K562 (cell line): ENCODE measurements at regions not wholly inside any gene's neighbourhood (a gene's known extent, or its start where the extent isn't known, plus 50 kb on each side); places are given as distances from the start of the nearest gene placed in this dataset.

Experiments
- ATAC-seq: fragments of 200-7000 bp; cut with Tn5 transposase; 3 replicates; pipeline ENCODE4 v1.9.1; 2020; ENCODE audit warnings: moderate library complexity
- BruUV-seq: library from RNA; stranded (reverse); fragments of 400-500 nt; replicated peaks from 2 replicates; lab custom pipeline; 2021; lab: Mats Ljungman, UMichigan
- CTCF ChIA-PET: fragments of 300-600 bp; formaldehyde crosslinking; extraction: SDS; loops from one replicate; lab custom pipeline; 2021; ENCODE audit warnings: low intra/inter-chr PET ratio; lab: Yijun Ruan, JAX
- POLR2A ChIA-PET: fragments of 300-600, 350-650 bp; sonication (Branson Sonifier 250); formaldehyde crosslinking; extraction: SDS; loops from one replicate; lab custom pipeline; 2021; ENCODE audit warnings: antibody characterized with exemption, inconsistent platforms; lab: Yijun Ruan, JAX
- DNase-seq, 4 experiments: peaks; one replicate each; pipeline versions ENCODE4 v3.0.0 to v3.0.0-alpha.2; 2011 to 2018; ENCODE audit warnings: low spot score in 3 of 4, mixed read lengths in 3 of 4; ENCODE audit errors: extremely low read depth in 1 of 4
- FAIRE-seq: peaks from 2 replicates; lab custom pipeline; 2011; peaks lifted over from hg19 to GRCh38; lab: Jason Lieb, UNC
- H2AFZ ChIP-seq: 2 replicates; pipeline ENCODE4 v1.6.0; 2011; ENCODE audit warnings: low read depth, low read length, control low read depth, inconsistent platforms
- H3K27ac ChIP-seq: fragments of 200-600 bp; 3 replicates; pipeline ENCODE4 v1.8.0; 2011; ENCODE audit warnings: low read depth, mild to moderate bottlenecking, control low read depth, inconsistent platforms, low read length, moderate library complexity, mixed read lengths; ENCODE audit errors: extremely low read depth
- H3K27me3 ChIP-seq, 2 experiments: fragments of 300-600 bp in 1 of 2; 2 replicates in 1 of 2; 3 replicates in 1 of 2; pipeline versions ENCODE4 v1.6.0 to v1.8.0; 2011; ENCODE audit warnings: inconsistent platforms in 2 of 2, low read length in 2 of 2, mild to moderate bottlenecking in 1 of 2, mixed read lengths in 1 of 2, moderate library complexity in 1 of 2; ENCODE audit not compliant: control insufficient read depth in 2 of 2, insufficient read depth in 2 of 2
- H3K36me3 ChIP-seq: fragments of 300-600 bp; 3 replicates; pipeline ENCODE4 v1.8.0; 2011; ENCODE audit warnings: mild to moderate bottlenecking, low read length, inconsistent platforms; ENCODE audit not compliant: control insufficient read depth, insufficient read depth
- H3K4me1 ChIP-seq, 2 experiments: fragments of 200-600 bp in 1 of 2; replicated peaks in 1 of 2; 2 replicates in 1 of 2; 3 replicates in 1 of 2; pipeline versions ENCODE4 v1.5.1 to v1.8.0; 2011; ENCODE audit warnings: inconsistent platforms in 2 of 2, low read length in 2 of 2, mild to moderate bottlenecking in 1 of 2, mixed read lengths in 1 of 2, moderate library complexity in 1 of 2; ENCODE audit not compliant: control insufficient read depth in 2 of 2, insufficient read depth in 2 of 2
- H3K4me2 ChIP-seq: 2 replicates; pipeline ENCODE4 v1.6.1; 2011; ENCODE audit warnings: low read length, control low read depth, inconsistent platforms, mixed read lengths; ENCODE audit not compliant: insufficient read depth
- H3K4me3 ChIP-seq: fragments of 200-600 bp; sonication (generic), shearing (Covaris generic); 2 replicates; pipeline ENCODE4 v1.5.1; 2016; ENCODE audit warnings: control low read depth, inconsistent platforms
- H3K79me2 ChIP-seq: fragments of 200-600 bp; 3 replicates; pipeline ENCODE4 v1.8.0; 2011; ENCODE audit warnings: low read length, inconsistent platforms; ENCODE audit not compliant: control insufficient read depth, insufficient read depth
- H3K9ac ChIP-seq, 2 experiments: 2 replicates each; pipeline versions ENCODE4 v1.6.0 to v1.6.1; 2011; ENCODE audit warnings: low read depth in 2 of 2, low read length in 2 of 2, control low read depth in 1 of 2, inconsistent platforms in 1 of 2, mild to moderate bottlenecking in 1 of 2, mixed read lengths in 1 of 2; ENCODE audit not compliant: insufficient read depth in 1 of 2
- H3K9me1 ChIP-seq: one replicate; pipeline ENCODE4 v1.6.0; 2011; ENCODE audit warnings: inconsistent platforms, mild to moderate bottlenecking, low read length, moderate library complexity; ENCODE audit not compliant: control insufficient read depth, insufficient read depth
- H3K9me3 ChIP-seq: replicated peaks from 2 replicates; pipeline ENCODE4 v1.5.1; 2011; ENCODE audit warnings: low read depth, low read length, inconsistent platforms; ENCODE audit not compliant: control insufficient read depth, insufficient read depth
- H4K20me1 ChIP-seq: replicated peaks from 2 replicates; pipeline ENCODE4 v1.6.1; 2011; ENCODE audit warnings: low read length, inconsistent platforms, mixed read lengths; ENCODE audit not compliant: control insufficient read depth, insufficient read depth
- BDP1 ChIP-seq: IDR thresholded peaks from 3 replicates; pipeline ENCODE4 v1.6.1; 2011; ENCODE audit not compliant: insufficient read length, insufficient read depth
- CC2D1A ChIP-seq: fragments of 450-650 bp; IDR thresholded peaks from 2 replicates; pipeline ENCODE4 v1.6.1; 2017; ENCODE audit warnings: mild to moderate bottlenecking
- NFE2L1 ChIP-seq: fragments of 450-650 bp; IDR thresholded peaks from 2 replicates; pipeline ENCODE4 v1.6.1; 2016; ENCODE audit warnings: missing genetic modification characterization, low read depth, mild to moderate bottlenecking, missing compliant biosample characterization, moderate library complexity, borderline replicate concordance
- NFIX ChIP-seq: fragments of 250-450 bp; sonication (Bioruptor Pico); IDR thresholded peaks from 2 replicates; pipeline ENCODE4 v1.4.0; 2020; ENCODE audit warnings: low read depth, mild to moderate bottlenecking, moderate library complexity
- PATZ1 ChIP-seq: fragments of 250-450 bp; sonication (Bioruptor Pico); IDR thresholded peaks from 2 replicates; pipeline ENCODE4 v1.5.0; 2020; ENCODE audit warnings: mild to moderate bottlenecking, borderline replicate concordance
- POLR3A ChIP-seq: IDR thresholded peaks from 2 replicates; pipeline ENCODE4 v1.6.1; 2011; ENCODE audit warnings: borderline replicate concordance, mild to moderate bottlenecking, moderate library complexity; ENCODE audit not compliant: insufficient read length, insufficient read depth; ENCODE audit errors: extremely low read depth
- POLR3G ChIP-seq: IDR thresholded peaks from 2 replicates; pipeline ENCODE4 v1.6.1; 2011; ENCODE audit not compliant: insufficient read length, insufficient replicate concordance; ENCODE audit errors: extremely low read depth
- SOX6 ChIP-seq: fragments of 450-650 bp; IDR thresholded peaks from 2 replicates; pipeline ENCODE4 v1.6.1; 2014; ENCODE audit warnings: mild to moderate bottlenecking
- SREBF2 ChIP-seq: sonication (generic); formaldehyde crosslinking; IDR thresholded peaks from 2 replicates; pipeline ENCODE4 v1.4.0; 2020; ENCODE audit warnings: mild to moderate bottlenecking, missing genetic modification reagents
- TAF7 ChIP-seq: fragments of 450-650 bp; IDR thresholded peaks from 2 replicates; pipeline ENCODE4 v1.6.1; 2016; ENCODE audit warnings: missing genetic modification characterization, missing compliant biosample characterization
- ZBTB34 ChIP-seq: fragments of 250-450 bp; sonication (Bioruptor Pico); IDR thresholded peaks from 2 replicates; pipeline ENCODE4 v1.8.0; 2021; ENCODE audit warnings: mild to moderate bottlenecking, moderate library complexity
- ZNF140 ChIP-seq: fragments of 250-450 bp; sonication (Bioruptor Pico); IDR thresholded peaks from 2 replicates; pipeline ENCODE4 v1.8.0; 2021; ENCODE audit warnings: moderate library complexity, mild to moderate bottlenecking, inconsistent platforms
- ZNF175 ChIP-seq: fragments of 200-800 bp; sonication (Bioruptor generic); IDR thresholded peaks from 2 replicates; pipeline ENCODE4 v1.6.1; 2016; ENCODE audit warnings: low read depth, mild to moderate bottlenecking, missing genetic modification characterization, missing compliant biosample characterization
- ZNF436 ChIP-seq: fragments of 250-450, 450-650 bp; sonication (Bioruptor Pico); formaldehyde crosslinking; IDR thresholded peaks from 2 replicates; pipeline ENCODE4 v1.7.0; 2020; ENCODE audit warnings: mild to moderate bottlenecking
- ZNF507 ChIP-seq: conservative IDR thresholded peaks from 2 replicates; pipeline ENCODE4 v1.6.1; 2017; ENCODE audit warnings: missing genetic modification characterization, missing compliant biosample characterization
- ZNF583 ChIP-seq: fragments of 250-450 bp; sonication (Bioruptor Pico); IDR thresholded peaks from 2 replicates; pipeline ENCODE4 v1.4.0; 2020
- ZNF77 ChIP-seq: fragments of 250-450 bp; sonication (Bioruptor Pico); IDR thresholded peaks from 2 replicates; pipeline ENCODE4 v1.5.0; 2020
- WGBS: fragments of 100-300 bp; shearing (Covaris generic); methylation state at CpG from one replicate; pipeline ENCODE4 v1.1.6; 2016; ENCODE audit warnings: low coverage, mixed read lengths; ENCODE audit not compliant: insufficient coverage; ENCODE audit errors: missing lambda C conversion rate; 5-methylcytosine and 5-hydroxymethylcytosine counted together
- in situ Hi-C: fragments of 300-500 bp; cut with MboI; formaldehyde crosslinking; loops from 4 replicates; pipeline ENCODE4 v1.15.0; 2018; ENCODE audit warnings: inconsistent platforms, mixed read lengths
- intact Hi-C: fragments of 100-400 bp; cut with micrococcal nuclease; formaldehyde crosslinking; loops from 2 replicates; pipeline ENCODE4 v1.14.2; 2022

GRCh38 chr18:25929787-25930186, 160.6 kb downstream of the SS18 start:
- no peak for FAIRE-seq
- DNase-seq = no peak
- H3K9ac ChIP-seq = no peak overlapping the region
- H3K4me1 ChIP-seq = no peaks in the 10 kb centered on the region
- no peaks in the 10 kb centered on the region; a peak in 1 of 5 replicates for H3K27me3 ChIP-seq
- no peaks in the 10 kb centered on the region for H4K20me1 ChIP-seq
- ATAC-seq = peak; percentile 42; the same call in 2 of the 3 replicates
- H3K4me2 ChIP-seq = no peak overlapping the region
- H3K79me2 ChIP-seq = no peaks in the 10 kb centered on the region
- TF ChIP-seq PATZ1 (CRISPR knock-in tag) (no peak), SOX6 (no peak), TAF7 (tag) (no peak), ZNF507 (tag) (no peak), ZNF77 (CRISPR knock-in tag) (no peak), CC2D1A (no peak), POLR3G (no peak), NFIX (CRISPR knock-in tag) (no peak), ZBTB34 (no peak), ZNF436 (CRISPR knock-in tag) (no peak), ZNF140 (CRISPR knock-in tag) (no peak), POLR3A (no peak), BDP1 (no peak), ZNF583 (no peak), ZNF175 (no peak), SREBF2 (CRISPR knock-in tag) (no peak), NFE2L1 (tag) (no peak)
- no peaks in the 10 kb centered on the region for H3K36me3 ChIP-seq
- POLR2A ChIA-PET = interaction anchor here (0.6 kb wide), 2 partner anchors 48 to 253 kb away, joined by 3 read pairs; no protein-coding TSS in a partner anchor
- no peak overlapping the region for H2AFZ ChIP-seq
- no peaks in the 10 kb centered on the region for H3K9me3 ChIP-seq
- CTCF ChIA-PET = no interaction called here
- H3K4me3 ChIP-seq = no peak overlapping the region
- no TSS peak for BruUV-seq
- H3K27ac ChIP-seq = no peak overlapping the region
- 0% methylated on average over 2 of the region's 2 CpGs for WGBS
- no peaks in the 10 kb centered on the region for H3K9me1 ChIP-seq
- in situ Hi-C loops (no loop called here), intact Hi-C loops (loop anchor here (5.0 to 10.0 kb wide), 2 partner anchors 188 to 715 kb away; no protein-coding TSS in a partner anchor)
